HEK293T (cell line): ENCODE measurements at regions not wholly inside any gene's neighbourhood (a gene's known extent, or its start where the extent isn't known, plus 50 kb on each side); places are given as distances from the start of the nearest gene placed in this dataset.

Source experiments
- CTCF ChIA-PET: fragments of 350-600 bp; formaldehyde crosslinking; extraction: SDS; loops from one replicate; lab custom pipeline; 2021; ENCODE audit warnings: antibody characterized with exemption, inconsistent platforms; lab: Yijun Ruan, JAX
- POLR2A ChIA-PET: fragments of 350-600 bp; formaldehyde crosslinking; extraction: SDS; loops from one replicate; lab custom pipeline; 2020; ENCODE audit warnings: antibody characterized with exemption, inconsistent platforms; lab: Yijun Ruan, JAX
- DNase-seq: peaks from one replicate; pipeline ENCODE4 v3.0.0; 2012; ENCODE audit warnings: mixed read lengths; ENCODE audit errors: extremely low spot score
- ARNT ChIP-seq: fragments of 450-650 bp; IDR thresholded peaks from 2 replicates; pipeline ENCODE4 v1.6.1; 2017; ENCODE audit warnings: mild to moderate bottlenecking
- BHLHE40 ChIP-seq: fragments of 450-650 bp; IDR thresholded peaks from 2 replicates; pipeline ENCODE4 v1.6.1; 2016; ENCODE audit warnings: mild to moderate bottlenecking, moderate library complexity, borderline replicate concordance
- CTBP1 ChIP-seq: fragments of 450-650 bp; IDR thresholded peaks from 2 replicates; pipeline ENCODE4 v1.6.1; 2016; ENCODE audit warnings: borderline replicate concordance
- ELF4 ChIP-seq: fragments of 450-650 bp; IDR thresholded peaks from 2 replicates; pipeline ENCODE4 v1.6.1; 2017; ENCODE audit warnings: antibody characterized with exemption
- FOXA1 ChIP-seq: fragments of 450-650 bp; IDR thresholded peaks from 2 replicates; pipeline ENCODE4 v1.6.1; 2016; ENCODE audit warnings: mild to moderate bottlenecking
- FOXK2 ChIP-seq: fragments of 450-650 bp; IDR thresholded peaks from 2 replicates; pipeline ENCODE4 v1.6.1; 2016; ENCODE audit warnings: mild to moderate bottlenecking
- FOXM1 ChIP-seq: fragments of 450-650 bp; IDR thresholded peaks from 2 replicates; pipeline ENCODE4 v1.6.1; 2017; ENCODE audit warnings: mild to moderate bottlenecking, borderline replicate concordance
- HDGF ChIP-seq: fragments of 450-650 bp; IDR thresholded peaks from 2 replicates; pipeline ENCODE4 v1.6.1; 2017; ENCODE audit warnings: antibody characterized with exemption, borderline replicate concordance
- L3MBTL2 ChIP-seq: fragments of 450-650 bp; conservative IDR thresholded peaks from 2 replicates; pipeline ENCODE4 v1.6.1; 2016; ENCODE audit warnings: mild to moderate bottlenecking
- LEF1 ChIP-seq: fragments of 450-650 bp; IDR thresholded peaks from 2 replicates; pipeline ENCODE4 v1.6.1; 2017; ENCODE audit warnings: mild to moderate bottlenecking, borderline replicate concordance
- NFRKB ChIP-seq: fragments of 450-650 bp; IDR thresholded peaks from 2 replicates; pipeline ENCODE4 v1.6.1; 2016; ENCODE audit warnings: mild to moderate bottlenecking, moderate library complexity
- PKNOX1 ChIP-seq: fragments of 450-650 bp; IDR thresholded peaks from 2 replicates; pipeline ENCODE4 v1.6.1; 2016
- SP1 ChIP-seq: fragments of 450-650 bp; IDR thresholded peaks from 2 replicates; pipeline ENCODE4 v1.6.1; 2017
- SUZ12 ChIP-seq: fragments of 450-650 bp; IDR thresholded peaks from 2 replicates; pipeline ENCODE4 v1.6.1; 2016; ENCODE audit warnings: mild to moderate bottlenecking
- TARDBP ChIP-seq: fragments of 450-650 bp; IDR thresholded peaks from 2 replicates; pipeline ENCODE4 v1.6.1; 2016
- ZNF384 ChIP-seq: fragments of 450-650 bp; IDR thresholded peaks from 2 replicates; pipeline ENCODE4 v1.6.1; 2016

GRCh38 chr11:114826910-114827442, 148.6 kb downstream of the NXPE2 start:
- CTCF ChIA-PET: interaction anchor here (0.6 kb wide), 1 partner anchor 1202 kb away, joined by 5 read pairs; no protein-coding TSS in a partner anchor
- TF ChIP-seq FOXM1 (no peak), ELF4 (no peak), FOXK2 (no peak), FOXA1 (no peak), CTBP1 (no peak), L3MBTL2 (no peak), ZNF384 (no peak), PKNOX1 (no peak), TARDBP (no peak), SUZ12 (no peak), BHLHE40 (no peak)

GRCh38 chr11:114827736-114828135, 149.4 kb downstream of the NXPE2 start:
- TF ChIP-seq L3MBTL2 (no peak), ELF4 (no peak), CTBP1 (no peak), FOXK2 (no peak), ZNF384 (no peak), LEF1 (no peak), FOXM1 (no peak), BHLHE40 (no peak), HDGF (no peak), FOXA1 (no peak), PKNOX1 (no peak), SUZ12 (no peak)
- CTCF ChIA-PET: no interaction called here
- no peak for DNase-seq
- POLR2A ChIA-PET: no interaction called here

More at GRCh38 chr11:114826910-114827442, 148.6 kb downstream of the NXPE2 start:
- POLR2A ChIA-PET: no interaction called here
- DNase-seq: no peak

GRCh38 chr11:114832532-114833125, 154.3 kb downstream of the NXPE2 start:
- TF ChIP-seq NFRKB: no peak
- TF ChIP-seq ELF4: no peak
- TF ChIP-seq ARNT: no peak
- no peak for TF ChIP-seq SUZ12
- TF ChIP-seq HDGF: no peak
- no peak for TF ChIP-seq LEF1
- TF ChIP-seq FOXK2: no peak
- no peak for TF ChIP-seq SP1
- no peak for TF ChIP-seq L3MBTL2
- no peak for TF ChIP-seq ZNF384
- no peak for TF ChIP-seq CTBP1
- no peak for TF ChIP-seq BHLHE40
- TF ChIP-seq PKNOX1: no peak
- no peak for TF ChIP-seq TARDBP
- TF ChIP-seq FOXM1: no peak
- TF ChIP-seq FOXA1: no peak
- POLR2A ChIA-PET: no interaction called here
- CTCF ChIA-PET: no interaction called here
- DNase-seq: no peak

GRCh38 chr11:114836161-114836560, 157.8 kb downstream of the NXPE2 start:
- TF ChIP-seq TARDBP: no peak
- no peak for TF ChIP-seq BHLHE40
- TF ChIP-seq FOXM1: no peak
- TF ChIP-seq ZNF384: no peak
- no peak for TF ChIP-seq ARNT
- TF ChIP-seq PKNOX1: no peak
- TF ChIP-seq FOXK2: no peak
- TF ChIP-seq LEF1: no peak
- TF ChIP-seq ELF4: no peak
- no peak for TF ChIP-seq SUZ12
- no peak for TF ChIP-seq L3MBTL2
- no peak for TF ChIP-seq CTBP1
- no peak for TF ChIP-seq NFRKB
- no peak for TF ChIP-seq HDGF
- no peak for TF ChIP-seq FOXA1
- no peak for TF ChIP-seq SP1
- DNase-seq: no peak
- POLR2A ChIA-PET: no interaction called here
- CTCF ChIA-PET: no interaction called here

- ChIA-PET CTCF (no interaction called here), POLR2A (no interaction called here)
- no peak for TF ChIP-seq BHLHE40
- TF ChIP-seq TARDBP: no peak
- TF ChIP-seq NFRKB: no peak
- no peak for TF ChIP-seq SUZ12
- no peak for TF ChIP-seq FOXA1
- TF ChIP-seq HDGF: no peak
- TF ChIP-seq ELF4: no peak
- TF ChIP-seq ZNF384: no peak
- no peak for TF ChIP-seq CTBP1
- no peak for TF ChIP-seq PKNOX1
- TF ChIP-seq FOXK2: no peak
- no peak for TF ChIP-seq FOXM1
- no peak for TF ChIP-seq L3MBTL2
- no peak for TF ChIP-seq SP1
- TF ChIP-seq ARNT: no peak
- no peak for DNase-seq
These were observed 166.6 kb downstream of the NXPE2 start for GRCh38 chr11:114844896-114845295.
